MM.1S (cell line): ENCODE measurements at regions not wholly inside any gene's neighbourhood (a gene's known extent, or its start where the extent isn't known, plus 50 kb on each side); places are given as distances from the start of the nearest gene placed in this dataset.

Source experiments
- DNase-seq: peaks from one replicate; pipeline ENCODE4 v3.0.0-alpha.2; 2015
- H2AFZ ChIP-seq: fragments of 300-600 bp; sonication (generic); 2 replicates; pipeline ENCODE4 v1.6.0; 2016; ENCODE audit warnings: antibody characterized with exemption, low read length
- H3F3A ChIP-seq: fragments of 300-600 bp; sonication (generic); 2 replicates; pipeline ENCODE4 v1.6.1; 2016; ENCODE audit warnings: mild to moderate bottlenecking, antibody characterized with exemption, low read length, moderate library complexity, mixed read lengths; ENCODE audit not compliant: insufficient read depth
- H3K27ac ChIP-seq: fragments of 300-600 bp; sonication (generic); 2 replicates; pipeline ENCODE4 v1.5.1; 2016; ENCODE audit warnings: mild to moderate bottlenecking, low read length
- H3K27me3 ChIP-seq: fragments of 300-600 bp; sonication (generic); replicated peaks from 2 replicates; pipeline ENCODE4 v1.6.0; 2016; ENCODE audit warnings: low read length; ENCODE audit not compliant: insufficient read depth
- H3K36me3 ChIP-seq: fragments of 300-600 bp; sonication (generic); replicated peaks from 2 replicates; pipeline ENCODE4 v1.6.1; 2016; ENCODE audit warnings: mild to moderate bottlenecking, low read length, mixed read lengths; ENCODE audit not compliant: insufficient read depth
- H3K4me1 ChIP-seq: fragments of 300-600 bp; sonication (generic); 2 replicates; pipeline ENCODE4 v1.6.1; 2016; ENCODE audit warnings: low read length, mixed read lengths
- H3K4me2 ChIP-seq: fragments of 300-600 bp; sonication (generic); 2 replicates; pipeline ENCODE4 v1.6.0; 2016; ENCODE audit warnings: low read depth, low read length
- H3K4me3 ChIP-seq: fragments of 300-600 bp; sonication (generic); 2 replicates; pipeline ENCODE4 v1.5.1; 2016; ENCODE audit warnings: low read length, mixed read lengths
- H3K79me2 ChIP-seq: fragments of 300-600 bp; sonication (generic); 2 replicates; pipeline ENCODE4 v1.6.1; 2016; ENCODE audit warnings: mixed run types, low read length, mixed read lengths
- H3K9ac ChIP-seq: fragments of 300-600 bp; sonication (generic); 2 replicates; pipeline ENCODE4 v1.6.1; 2016; ENCODE audit warnings: low read length, mixed read lengths
- H3K9me2 ChIP-seq: fragments of 300-600 bp; sonication (generic); replicated peaks from 2 replicates; pipeline ENCODE4 v1.6.1; 2016; ENCODE audit warnings: mild to moderate bottlenecking, low read length, mixed read lengths; ENCODE audit not compliant: insufficient read depth
- H3K9me3 ChIP-seq: fragments of 300-600 bp; sonication (generic); replicated peaks from 2 replicates; pipeline ENCODE4 v1.6.1; 2016; ENCODE audit warnings: mild to moderate bottlenecking, low read length, mixed read lengths; ENCODE audit not compliant: insufficient read depth
- H4K20me1 ChIP-seq: fragments of 300-600 bp; sonication (generic); 2 replicates; pipeline ENCODE4 v1.6.1; 2016; ENCODE audit warnings: mild to moderate bottlenecking, low read length, moderate library complexity, mixed read lengths; ENCODE audit not compliant: insufficient read depth
- CTCF ChIP-seq: fragments of 300-600 bp; sonication (generic); IDR thresholded peaks from 2 replicates; pipeline ENCODE4 v1.5.1; 2016; ENCODE audit warnings: antibody characterized with exemption, low read length, mixed read lengths
- EZH2 ChIP-seq: fragments of 300-600 bp; sonication (generic); optimal IDR thresholded peaks from 2 replicates; pipeline ENCODE3; 2017; ENCODE audit warnings: low read depth, mild to moderate bottlenecking, antibody characterized with exemption, low read length, mixed read lengths
- EZH2phosphoT487 ChIP-seq: fragments of 300-600 bp; sonication (generic); IDR thresholded peaks from 2 replicates; pipeline ENCODE4 v1.6.1; 2018; ENCODE audit warnings: antibody characterized with exemption, low read length

DNA sequence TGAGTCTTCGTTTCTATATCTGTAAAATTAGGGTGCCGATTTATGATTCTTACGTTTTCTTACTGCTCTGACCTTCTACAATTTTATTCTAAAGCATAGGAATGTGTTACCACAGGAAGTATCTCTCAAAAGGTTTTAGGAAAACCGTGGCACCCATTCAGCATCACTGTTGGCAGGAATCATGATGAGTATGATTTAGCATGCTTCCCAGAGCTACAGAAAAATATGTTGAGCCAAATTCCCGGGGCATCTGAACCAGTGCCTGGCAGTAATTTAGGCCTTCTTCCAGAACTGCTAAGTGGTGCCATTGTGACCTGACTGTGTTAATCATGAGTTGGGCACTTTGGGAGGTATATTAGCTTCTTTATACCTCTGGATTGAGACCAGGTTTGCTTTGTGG, 605.0 kb upstream of the RAG2 start:
- Histone ChIP-seq H3K9me3 (no peaks in the 10 kb centered on the region), H3K36me3 (no peaks in the 10 kb centered on the region), H3F3A (no peaks in the 10 kb centered on the region), H2AFZ (no peak overlapping the region), H4K20me1 (no peaks in the 10 kb centered on the region), H3K9ac (no peak overlapping the region), H3K9me2 (no peaks in the 10 kb centered on the region), H3K4me1 (no peaks in the 10 kb centered on the region), H3K27ac (no peak overlapping the region), H3K4me2 (no peak overlapping the region), H3K27me3 (no peaks in the 10 kb centered on the region), H3K79me2 (no peaks in the 10 kb centered on the region), H3K4me3 (no peak overlapping the region)
- no peak for TF ChIP-seq CTCF
- no peak for TF ChIP-seq EZH2phosphoT487
- TF ChIP-seq EZH2, result no peak
- DNase-seq, result no peak

DNA sequence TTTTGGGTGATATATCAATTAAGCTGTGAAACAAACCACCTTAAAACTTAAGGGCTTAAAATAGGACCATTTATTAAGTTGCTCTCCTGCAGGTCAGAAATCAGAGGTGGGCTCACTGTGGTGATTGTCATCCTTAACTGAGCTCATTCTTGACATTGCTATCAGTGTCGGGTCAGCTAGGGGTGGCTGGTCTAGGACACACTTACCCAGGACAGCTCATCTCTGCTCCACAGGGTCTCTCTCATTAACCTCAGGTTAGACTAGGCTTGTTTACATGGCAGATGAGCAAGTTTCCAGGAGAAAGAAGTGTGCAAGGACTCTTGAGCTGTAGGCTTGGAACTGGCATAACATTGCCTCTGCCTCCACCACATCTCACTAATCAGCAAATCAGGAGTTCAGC, 601.0 kb upstream of the RAG2 start:
- Histone ChIP-seq H3K79me2 (no peaks in the 10 kb centered on the region), H3K4me2 (no peak overlapping the region), H3K9me2 (no peaks in the 10 kb centered on the region), H4K20me1 (no peaks in the 10 kb centered on the region), H3K4me3 (no peak overlapping the region), H3K27ac (no peak overlapping the region), H2AFZ (no peak overlapping the region), H3F3A (no peaks in the 10 kb centered on the region), H3K4me1 (no peaks in the 10 kb centered on the region), H3K36me3 (no peaks in the 10 kb centered on the region), H3K27me3 (no peaks in the 10 kb centered on the region), H3K9ac (no peak overlapping the region), H3K9me3 (no peaks in the 10 kb centered on the region)
- TF ChIP-seq CTCF (no peak), EZH2phosphoT487 (no peak), EZH2 (no peak)
- DNase-seq, result no peak

DNA sequence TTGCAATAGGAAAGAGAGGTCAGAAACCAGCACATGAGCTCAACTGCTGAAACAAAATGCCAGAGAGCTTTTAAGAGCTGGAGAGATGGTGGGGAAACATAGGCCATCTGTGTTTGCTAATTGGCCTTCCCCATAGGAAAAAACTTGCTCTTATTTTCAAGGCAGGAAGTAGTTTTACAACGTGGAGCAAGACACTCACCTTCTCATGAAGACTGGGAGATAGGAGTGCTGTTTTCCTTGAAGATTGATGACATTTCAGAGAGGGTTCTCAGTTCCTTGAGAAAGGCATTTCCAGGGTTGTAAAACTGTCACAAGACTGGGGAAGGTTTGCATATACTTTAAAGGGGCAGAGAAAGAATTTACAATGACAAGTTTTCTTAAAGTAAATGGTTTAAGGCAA, 586.3 kb upstream of the RAG2 start:
- Histone ChIP-seq H3K4me2 (no peak overlapping the region), H4K20me1 (no peaks in the 10 kb centered on the region), H3K4me3 (no peak overlapping the region), H3K36me3 (no peaks in the 10 kb centered on the region), H3K4me1 (no peaks in the 10 kb centered on the region), H3K27me3 (no peaks in the 10 kb centered on the region), H3K9ac (no peak overlapping the region), H3K27ac (no peak overlapping the region), H2AFZ (no peak overlapping the region), H3K9me3 (no peaks in the 10 kb centered on the region), H3K9me2 (no peaks in the 10 kb centered on the region), H3F3A (no peaks in the 10 kb centered on the region), H3K79me2 (no peaks in the 10 kb centered on the region)
- no peak for TF ChIP-seq EZH2
- no peak for DNase-seq

GRCh38 chr11:37182031-37182430, 584.0 kb upstream of the RAG2 start:
- no peak overlapping the region for H3K9ac ChIP-seq
- H4K20me1 ChIP-seq, result no peaks in the 10 kb centered on the region
- TF ChIP-seq CTCF (no peak), EZH2phosphoT487 (no peak), EZH2 (no peak)
- no peaks in the 10 kb centered on the region for H3K9me3 ChIP-seq
- no peaks in the 10 kb centered on the region for H3K27me3 ChIP-seq
- H3K79me2 ChIP-seq, result no peaks in the 10 kb centered on the region
- H3K9me2 ChIP-seq, result no peaks in the 10 kb centered on the region
- H3K4me2 ChIP-seq, result no peak overlapping the region
- H3K4me1 ChIP-seq, result no peaks in the 10 kb centered on the region
- H3K27ac ChIP-seq, result no peak overlapping the region
- H2AFZ ChIP-seq, result no peak overlapping the region
- no peak for DNase-seq
- no peaks in the 10 kb centered on the region for H3K36me3 ChIP-seq
- no peak overlapping the region for H3K4me3 ChIP-seq
- H3F3A ChIP-seq, result no peaks in the 10 kb centered on the region
